ENCODE measurements at regions not wholly inside any gene's neighbourhood (a gene's known extent, or its start where the extent isn't known, plus 50 kb on each side); places are given as distances from the start of the nearest gene placed in this dataset.
"Not testable (repeated sequence)": the region's sequence is repeated elsewhere in the genome, so short reads cannot be mapped to it uniquely, and the experiment has no call there.

DNA sequence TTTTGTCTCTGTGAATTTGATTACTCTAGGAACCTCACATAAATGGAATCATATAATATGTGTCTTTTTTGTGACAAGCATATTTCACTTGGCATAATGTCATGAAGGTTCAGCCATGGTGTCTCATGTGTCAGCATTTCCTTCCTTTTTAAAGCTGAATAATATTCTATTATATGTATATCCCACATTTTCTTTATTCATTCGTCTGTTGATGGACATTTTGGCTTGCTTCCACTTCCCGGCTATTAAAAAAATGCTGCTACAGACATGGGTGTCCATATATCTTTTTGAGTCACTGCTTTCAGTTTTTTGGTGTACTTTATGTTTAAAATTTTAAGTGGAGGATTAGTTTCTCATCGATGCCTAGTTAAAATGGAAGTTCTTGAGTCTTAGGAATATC, 59.8 kb upstream of the C5orf63 start:
- ATAC-seq = no peak

DNA sequence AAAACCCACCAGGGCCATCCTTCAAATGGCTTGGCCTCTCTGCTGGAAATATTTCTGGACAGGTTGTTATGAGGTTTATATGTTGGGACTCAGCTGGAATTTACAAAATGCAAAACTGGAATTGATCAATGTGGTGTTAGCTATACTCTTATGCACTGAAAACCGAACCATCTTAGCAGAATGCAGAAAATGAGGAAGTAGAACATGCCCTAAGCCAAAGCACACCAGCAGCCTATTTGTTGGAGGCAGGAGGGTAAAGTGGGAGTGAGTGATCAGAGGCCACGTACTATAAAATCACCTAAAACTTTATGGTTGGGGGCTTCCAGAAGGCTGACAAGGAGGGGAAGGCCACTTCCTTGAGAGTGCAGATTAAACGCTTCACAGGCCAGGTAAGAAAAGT, 63.6 kb upstream of the C5orf63 start:
- no peak for ATAC-seq

DNA sequence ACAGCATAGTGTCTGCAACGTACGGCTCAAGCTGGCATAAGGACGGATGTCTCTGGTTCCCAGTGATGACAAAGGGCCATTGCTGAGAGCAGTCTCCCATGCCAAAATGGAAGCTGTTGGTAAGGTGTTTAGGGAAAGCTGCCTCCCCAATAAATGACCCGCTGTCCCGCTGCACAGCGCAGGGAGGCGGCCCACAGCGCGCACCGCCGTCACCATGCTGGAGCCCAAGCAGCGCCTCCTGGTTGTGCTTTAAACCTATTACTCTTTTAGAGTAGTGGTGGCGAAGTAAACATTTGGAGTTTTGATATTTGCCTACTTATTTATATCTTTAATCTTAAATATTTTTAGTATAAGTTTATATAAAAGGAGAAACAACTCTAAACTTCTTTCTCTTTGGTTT, 70.4 kb upstream of the C5orf63 start:
- no peak for ATAC-seq

DNA sequence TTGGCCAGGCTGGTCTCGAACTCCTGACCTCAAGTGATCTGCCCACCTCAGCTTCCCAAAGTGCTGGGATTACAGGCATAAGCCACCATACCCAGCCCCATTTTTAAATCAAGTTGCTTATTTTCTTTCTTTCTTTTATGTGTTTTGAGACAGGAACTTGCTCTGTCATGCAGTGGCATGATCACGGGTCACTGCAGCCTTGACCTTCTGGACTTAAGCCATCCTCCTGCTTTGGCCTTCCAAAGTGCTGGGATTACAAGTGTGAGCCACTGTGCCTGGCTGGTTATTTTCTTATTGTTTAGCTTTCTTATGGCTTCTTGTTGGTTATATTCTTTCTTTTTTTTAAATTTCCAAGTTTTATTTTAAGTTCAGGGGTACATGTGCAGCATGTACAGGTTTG, 79.7 kb upstream of the C5orf63 start:
- ATAC-seq = no peak

DNA sequence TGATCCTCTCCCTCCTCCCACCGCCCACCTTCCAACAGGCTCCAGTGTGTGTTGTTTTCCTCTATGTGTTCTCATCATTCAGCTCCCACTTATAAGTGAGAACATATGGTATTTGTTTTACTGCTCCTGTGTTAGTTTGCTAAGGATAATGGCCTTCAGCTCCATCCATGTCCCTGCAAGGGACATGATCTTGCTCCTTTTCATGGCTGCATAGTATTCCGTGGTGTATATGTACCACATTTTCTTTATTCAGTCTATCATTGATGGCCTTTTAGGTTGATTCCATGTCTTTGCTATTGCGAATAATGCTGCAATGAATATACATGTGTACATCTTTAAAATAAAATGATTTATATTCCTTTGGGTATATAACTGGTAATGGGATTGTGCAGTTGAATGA, 80.2 kb upstream of the C5orf63 start:
- no peak for ATAC-seq

DNA sequence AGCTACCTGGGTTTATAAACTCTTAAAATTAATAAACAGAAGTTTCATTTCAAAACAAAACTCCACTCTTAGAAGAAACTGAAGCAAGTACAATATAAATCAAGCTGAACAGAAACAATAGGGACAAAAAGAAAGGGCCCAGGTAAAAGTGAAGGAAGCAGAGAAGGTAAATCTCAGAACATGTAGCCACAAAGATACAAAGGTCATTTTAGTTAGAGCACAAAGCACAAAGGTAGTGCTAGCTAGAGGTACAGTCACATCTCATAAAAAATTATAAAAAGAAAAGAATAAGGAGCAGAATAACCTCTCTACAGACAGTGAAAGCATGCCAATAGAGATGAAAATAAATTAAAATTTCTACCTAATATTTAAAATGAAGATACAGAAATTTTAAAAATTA, 90.4 kb upstream of the C5orf63 start:
- ATAC-seq = no peak

DNA sequence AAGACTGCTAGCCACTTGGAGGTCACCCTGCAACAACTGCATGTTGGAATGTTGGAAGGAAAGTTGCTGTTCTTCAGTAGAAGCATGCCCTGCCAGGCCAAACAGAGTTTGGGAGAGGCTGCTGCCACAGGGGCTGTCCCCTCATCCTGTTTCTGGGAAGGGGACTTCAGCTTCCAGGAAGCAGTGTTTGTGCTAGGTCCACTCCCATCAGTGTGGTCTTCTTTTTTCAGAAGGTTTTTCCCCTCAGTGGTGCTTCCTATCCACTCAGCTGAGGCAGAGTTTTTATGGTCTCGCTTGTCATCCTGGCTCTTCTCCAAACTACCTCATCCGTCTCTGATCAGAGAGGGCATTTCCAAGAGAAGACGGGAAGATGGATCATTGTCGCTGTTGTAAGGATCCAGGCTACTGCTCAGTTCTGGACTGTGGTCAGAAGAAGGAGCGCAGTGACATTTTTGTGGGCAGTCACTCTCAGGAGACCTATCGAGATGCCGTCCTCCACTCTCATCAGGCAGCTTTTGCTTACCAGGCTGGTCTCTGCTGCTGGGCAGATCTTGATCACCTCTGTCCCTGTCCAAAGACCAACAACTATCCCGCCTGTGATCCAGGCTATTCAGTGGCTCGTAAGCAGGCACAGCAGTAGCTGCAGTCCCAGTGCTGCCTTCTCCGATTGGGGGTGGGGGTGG, 97.8 kb upstream of the C5orf63 start:
- ATAC-seq = no peak

DNA sequence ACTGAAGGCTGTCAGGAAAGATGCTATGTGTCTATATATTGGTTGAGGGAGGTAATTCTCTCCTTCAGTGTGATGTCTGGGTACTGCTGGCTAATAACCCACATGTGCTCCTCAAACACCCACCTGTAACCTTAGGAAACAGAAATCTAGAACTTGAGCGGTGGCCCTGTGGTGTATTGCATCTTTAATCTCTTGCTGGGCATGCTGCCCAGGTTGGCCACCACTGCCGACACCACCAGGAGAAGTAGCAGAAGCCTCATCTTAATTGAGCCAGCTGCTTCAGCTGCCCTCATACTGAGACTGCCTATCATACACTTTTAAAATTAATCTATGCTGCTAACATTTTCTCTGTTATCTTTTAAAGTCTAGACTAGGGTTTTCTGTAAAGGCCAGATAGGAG, 103.5 kb upstream of the C5orf63 start:
- ATAC-seq = no peak

DNA sequence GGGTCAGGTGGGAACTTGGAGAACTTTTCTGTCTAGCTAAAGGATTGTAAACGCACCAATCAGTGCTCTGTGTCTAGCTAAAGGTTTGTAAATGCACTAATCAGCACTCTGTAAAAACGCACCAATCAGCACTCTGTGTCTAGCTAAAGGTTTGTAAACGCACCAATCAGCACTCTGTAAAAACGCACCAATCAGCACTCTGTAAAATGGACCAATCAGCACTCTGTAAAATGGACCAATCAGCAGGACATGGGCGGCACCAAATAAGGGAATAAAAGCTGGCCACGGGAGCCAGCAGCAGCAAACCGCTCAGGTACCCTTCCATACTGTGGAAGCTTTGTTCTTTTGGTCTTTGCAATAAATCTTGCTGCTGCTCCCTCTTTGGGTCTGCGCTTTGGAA, 108.0 kb upstream of the MEGF10 start:
- not testable (repeated sequence) for ATAC-seq

DNA sequence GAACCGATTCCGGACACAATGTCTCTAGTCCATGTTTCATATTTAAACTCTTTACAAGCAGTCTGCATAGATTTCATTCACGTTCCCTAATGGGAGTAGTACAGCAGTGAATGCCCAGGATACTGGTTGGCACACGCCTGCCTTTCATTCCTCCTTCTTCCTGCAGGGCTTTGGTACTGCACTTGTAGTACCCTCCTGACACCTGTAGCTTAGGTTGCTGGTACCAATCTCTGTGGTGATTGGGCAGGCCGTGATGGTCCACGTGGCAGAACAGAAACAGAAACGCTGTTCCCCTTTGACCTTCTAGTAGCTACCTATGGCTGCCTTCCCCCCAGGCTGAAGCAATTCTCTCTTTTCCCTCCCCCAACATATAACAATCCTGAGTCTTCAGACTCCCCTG, 107.3 kb upstream of the MEGF10 start:
- ATAC-seq = no peak

DNA sequence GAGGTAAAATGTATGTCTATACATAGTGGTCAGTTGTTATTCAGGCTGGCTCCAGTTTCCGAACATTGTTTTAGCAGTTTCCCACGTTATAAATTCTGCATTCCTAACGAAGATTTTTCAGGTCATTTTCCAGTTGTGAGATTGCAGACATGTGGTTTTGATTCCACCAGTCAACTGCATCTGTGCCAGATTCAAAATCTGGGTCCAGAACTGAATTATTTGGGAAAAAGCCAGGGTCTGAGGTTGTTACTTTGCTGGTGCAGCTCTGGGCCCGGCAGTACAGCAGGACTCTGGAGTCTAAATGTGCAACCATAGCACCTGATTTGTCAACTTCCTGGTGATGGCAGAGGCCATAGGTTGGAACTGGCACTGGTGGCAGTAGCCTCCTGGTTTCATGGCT, 105.7 kb upstream of the MEGF10 start:
- no peak for ATAC-seq

DNA sequence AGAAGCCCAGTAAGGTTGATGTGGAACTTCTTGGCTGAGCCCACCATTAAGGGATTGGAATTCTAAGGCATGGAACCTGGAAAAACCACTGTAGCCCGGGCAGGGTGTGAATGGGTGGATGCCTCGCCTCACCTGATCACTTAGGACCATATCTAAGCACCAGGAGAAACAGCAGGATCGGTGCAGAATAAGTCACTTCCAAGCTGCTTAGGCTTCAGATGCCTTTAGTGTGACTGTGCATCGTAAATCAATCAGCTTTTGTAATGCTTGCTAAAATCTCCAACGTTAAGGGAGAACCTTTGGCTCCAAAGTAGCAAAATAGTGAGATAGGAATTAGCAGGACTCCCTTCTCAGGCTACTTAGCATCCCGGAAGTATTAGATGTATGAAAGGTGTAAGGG, 103.9 kb upstream of the MEGF10 start:
- no peak for ATAC-seq

DNA sequence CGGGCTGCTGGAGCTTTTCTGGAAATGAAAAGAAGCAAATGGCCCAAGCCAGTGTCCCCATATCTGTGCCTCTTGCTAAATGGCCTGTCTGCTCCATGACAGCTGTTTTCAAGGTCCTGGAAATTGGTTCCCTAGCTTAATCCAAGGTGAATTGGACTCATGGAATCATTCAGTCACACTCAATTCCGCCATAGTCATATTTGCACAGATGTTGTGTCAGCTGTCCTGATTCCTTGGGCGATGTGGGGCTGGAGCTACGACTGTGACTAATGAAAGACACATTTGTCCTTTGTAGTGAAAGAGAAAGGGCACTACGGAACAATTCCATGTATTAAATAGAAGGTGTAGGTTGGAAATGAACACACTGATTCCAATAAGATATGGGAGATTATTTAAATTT, 102.9 kb upstream of the MEGF10 start:
- ATAC-seq = no peak

DNA sequence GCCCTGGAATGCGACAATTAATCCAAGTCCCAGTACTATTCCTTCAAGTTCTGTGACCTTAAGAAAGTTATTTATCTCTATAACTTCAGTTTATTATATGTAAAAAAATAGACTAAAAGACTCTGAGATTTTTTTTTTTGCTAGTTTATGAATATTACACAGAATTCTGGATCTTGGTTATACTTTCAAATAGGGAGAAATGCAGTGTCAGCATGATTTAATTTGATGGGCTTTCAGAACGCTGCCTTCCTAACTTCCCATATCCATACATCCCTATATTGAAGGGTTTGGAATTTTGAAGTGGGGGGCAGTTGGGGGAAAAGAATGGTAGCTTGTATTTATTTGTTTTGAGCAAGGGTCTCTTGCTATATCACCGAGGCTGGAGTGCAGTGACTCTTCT, 98.4 kb upstream of the MEGF10 start:
- ATAC-seq = no peak

DNA sequence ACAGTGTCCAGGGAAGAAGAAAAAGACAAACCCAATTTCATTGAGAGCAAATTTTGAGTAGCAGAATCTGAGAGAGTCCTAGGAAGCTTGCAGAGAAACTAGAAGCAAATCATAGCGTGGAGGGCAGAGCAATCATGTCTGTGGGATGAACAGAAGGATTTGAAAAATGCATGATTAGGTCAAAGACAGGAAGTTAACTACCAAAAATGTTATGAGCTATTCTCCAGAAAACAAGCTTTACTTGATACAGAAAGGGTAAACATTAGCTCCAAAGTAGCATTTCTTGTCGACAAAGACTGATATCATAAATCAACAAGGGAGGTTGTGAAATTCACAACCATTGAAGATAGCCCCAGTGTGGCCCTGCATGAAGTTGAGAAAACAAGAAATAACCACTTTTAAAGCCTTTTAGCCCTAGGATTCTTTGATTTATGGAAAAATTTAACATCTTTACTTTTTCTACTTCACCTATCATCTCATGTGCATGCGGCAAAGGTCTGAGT, 97.7 kb upstream of the MEGF10 start:
- ATAC-seq = no peak

DNA sequence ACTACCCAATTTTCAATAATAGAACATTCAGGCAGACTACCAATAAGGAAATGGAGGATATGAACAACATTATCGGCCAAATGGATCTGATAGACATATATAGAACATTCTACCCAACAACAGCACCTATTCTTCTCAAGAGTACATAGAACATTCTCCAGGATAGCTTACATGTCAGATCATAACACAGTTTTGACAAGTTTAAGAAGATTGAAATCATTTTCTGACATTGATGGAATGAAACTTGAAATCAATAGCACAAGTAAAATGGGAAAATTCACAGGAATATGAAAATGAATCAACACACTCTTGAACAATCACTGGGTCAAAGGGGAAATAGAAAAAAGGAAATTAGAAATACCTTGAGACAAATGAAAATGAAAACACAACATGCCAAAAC, 94.6 kb upstream of the MEGF10 start:
- no peak for ATAC-seq

DNA sequence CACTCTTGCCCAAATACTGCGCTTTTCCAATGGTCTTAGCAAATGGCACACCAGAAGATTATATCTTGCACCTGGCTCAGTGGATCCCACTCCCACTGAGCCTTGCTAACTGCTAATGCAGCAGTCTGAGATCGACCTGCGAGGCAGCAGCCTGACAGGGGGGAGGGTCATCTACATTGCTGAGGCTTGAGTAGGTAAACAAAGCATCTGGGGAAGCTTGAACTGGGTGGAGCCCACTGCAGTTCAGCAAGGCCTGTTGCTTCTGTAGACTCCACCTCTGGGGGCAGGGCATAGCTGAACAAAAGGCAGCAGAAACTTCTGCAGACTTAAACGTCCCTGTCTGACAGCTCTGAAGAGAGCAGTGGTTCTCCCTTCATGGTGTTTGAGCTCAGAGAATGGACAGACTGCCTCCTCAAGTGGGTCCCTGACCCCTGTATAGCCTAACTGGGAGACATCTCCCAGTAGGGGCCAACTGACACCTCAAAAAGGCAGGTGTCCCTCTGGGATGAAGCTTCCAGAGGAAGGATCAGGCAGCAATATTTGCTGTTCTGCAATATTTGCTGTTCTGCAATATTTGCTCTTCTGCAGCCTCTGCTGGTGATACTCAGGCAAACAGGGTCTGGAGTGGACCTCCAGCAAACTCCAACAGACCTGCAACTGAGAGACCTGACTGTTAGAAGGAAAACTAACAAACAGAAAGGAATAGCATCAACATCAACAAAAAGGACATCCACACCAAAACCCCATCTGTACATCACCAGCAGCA, 93.0 kb upstream of the MEGF10 start:
- not testable (repeated sequence) for ATAC-seq

DNA sequence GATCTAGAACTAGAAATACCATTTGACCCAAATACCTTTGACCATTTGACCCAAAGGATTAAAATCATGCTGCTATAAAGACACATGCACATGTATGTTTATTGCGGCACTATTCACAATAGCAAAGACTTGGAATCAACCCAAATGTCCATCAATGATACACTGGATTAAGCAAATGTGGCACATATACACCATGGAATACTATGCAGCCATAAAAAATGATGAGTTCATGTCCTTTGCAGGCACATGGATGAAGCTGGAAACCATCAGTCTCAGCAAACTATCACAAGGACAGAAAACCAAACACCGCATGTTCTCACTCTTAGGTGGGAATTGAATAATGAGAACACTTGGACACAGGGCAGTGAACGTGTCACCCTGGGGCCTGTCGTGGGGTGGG, 87.9 kb upstream of the MEGF10 start:
- not testable (repeated sequence) for ATAC-seq

DNA sequence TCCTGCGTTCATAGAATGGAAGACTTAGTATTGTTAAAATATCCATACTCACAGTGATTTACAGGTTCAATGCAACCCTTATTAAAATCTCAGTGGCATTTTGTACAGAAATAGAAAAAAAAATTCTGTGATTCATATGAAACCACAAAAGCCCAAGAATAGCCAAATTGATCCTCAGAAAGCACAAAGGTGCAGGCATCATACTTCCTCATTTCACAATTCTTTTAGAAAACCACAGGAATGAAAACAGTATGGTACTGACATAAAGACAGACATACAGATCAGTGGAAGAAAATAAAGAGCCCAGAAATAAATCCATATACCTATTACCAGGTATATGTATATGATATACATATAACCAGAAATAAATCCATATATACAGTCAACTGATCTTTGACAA, 86.8 kb upstream of the MEGF10 start:
- peak; percentile 23 for ATAC-seq

DNA sequence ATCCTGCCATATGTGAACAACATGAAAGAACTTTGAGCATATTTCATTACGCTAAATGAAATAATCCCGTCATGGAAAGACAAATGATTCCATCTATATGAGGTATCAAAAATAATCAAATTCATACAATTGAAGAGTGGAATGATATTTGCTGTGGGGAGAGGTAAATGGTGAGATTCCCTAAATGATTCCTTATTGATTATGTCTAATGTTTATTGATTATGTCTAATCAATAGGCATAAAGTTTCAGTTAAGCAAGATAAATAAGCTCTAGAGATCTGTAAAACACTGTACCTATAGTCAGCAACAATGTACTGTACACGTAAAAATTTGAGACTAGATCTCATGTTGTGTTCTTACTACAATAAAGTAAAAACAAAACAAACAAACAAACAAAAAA, 85.4 kb upstream of the MEGF10 start:
- ATAC-seq = no peak

DNA sequence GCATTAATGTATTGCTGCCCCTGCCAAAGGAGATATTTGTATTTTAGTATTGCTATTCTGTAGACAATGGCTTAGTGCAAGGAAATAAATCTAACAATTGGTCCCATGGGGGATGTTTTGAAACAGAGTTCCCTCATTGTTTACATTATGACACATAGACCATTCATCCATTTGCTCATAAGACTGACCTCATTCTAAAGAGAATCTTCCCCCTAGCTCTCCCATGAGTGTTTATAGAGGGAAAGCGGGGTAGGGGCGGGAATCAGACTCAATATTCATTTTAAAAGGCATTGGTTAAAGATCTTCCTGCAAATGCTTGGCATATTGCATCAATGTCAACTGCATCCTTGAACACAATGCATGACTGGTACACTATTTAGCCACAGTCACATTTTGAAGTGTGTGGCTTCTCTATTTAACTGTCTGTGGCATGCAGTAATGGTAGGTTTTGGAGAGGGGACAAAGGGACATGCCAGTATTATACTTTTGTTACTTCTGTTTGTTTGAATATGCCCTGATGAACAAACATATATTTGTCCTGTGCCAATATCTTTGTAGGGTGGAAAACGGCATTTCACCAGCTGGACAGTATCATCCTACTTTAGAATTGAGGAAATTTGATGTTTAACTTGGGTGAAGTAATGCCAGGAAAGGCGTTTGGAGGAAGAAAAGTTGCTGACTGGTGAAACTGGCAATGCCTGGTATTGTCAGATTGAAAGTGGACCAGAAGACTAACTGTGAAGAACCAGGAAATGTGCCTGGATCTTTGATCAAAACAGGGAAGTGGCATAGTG, 84.1 kb upstream of the MEGF10 start:
- ATAC-seq = peak; percentile 75

DNA sequence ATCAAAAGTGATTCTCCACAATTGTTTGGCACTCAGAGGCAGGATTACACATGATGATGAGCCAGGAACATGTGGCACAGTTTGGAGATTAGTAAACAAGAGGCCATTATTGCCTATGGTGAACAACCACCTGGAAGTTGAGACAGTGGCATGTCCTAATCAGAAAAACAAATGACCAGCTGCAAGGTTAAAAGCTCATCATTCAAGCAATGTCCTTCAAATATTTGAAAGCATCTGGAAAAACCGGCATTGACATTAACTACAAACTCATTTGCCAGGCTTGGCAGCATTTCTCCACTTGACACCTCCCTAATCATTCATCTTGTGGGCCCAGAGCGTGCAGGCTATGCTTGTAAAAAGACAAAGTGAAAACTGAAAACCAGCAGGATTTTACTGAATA, 80.6 kb upstream of the MEGF10 start:
- no peak for ATAC-seq

DNA sequence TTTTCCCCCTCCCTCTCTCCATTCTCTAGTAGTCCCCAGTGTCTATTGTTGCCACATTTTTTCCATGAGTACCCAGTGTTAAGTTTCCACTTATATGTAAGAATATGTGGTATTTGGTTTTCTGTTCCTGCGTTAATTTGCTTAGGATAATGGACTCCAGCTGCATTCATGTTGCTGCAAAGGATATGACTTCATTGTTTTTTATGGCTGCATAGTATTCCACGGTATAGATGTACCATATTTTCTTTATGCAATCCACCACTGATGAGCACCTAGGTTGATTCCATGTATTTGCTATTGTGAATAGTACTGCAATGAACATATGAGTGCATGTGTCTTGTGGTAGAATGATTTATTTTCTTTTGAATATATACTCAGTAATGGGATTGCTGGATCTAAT, 77.4 kb upstream of the MEGF10 start:
- ATAC-seq = no peak

DNA sequence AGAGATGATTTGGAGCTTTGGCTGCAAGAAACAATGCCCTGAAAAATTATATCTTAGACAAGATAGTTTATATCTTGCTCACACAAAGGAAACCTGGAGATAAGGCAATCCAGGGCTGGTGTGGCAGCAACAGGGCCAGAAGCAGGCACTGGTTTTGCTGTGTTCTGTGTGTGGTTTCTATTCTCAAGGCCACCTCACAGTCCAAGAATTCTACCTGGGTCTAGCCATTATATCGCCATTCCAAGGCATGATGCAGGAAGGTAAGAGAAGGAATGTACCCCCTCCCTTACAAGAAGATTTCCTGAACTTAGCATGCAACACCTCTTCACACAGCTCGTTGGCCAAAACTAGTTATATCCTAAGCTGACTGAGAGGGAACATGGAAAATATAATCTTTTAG, 74.5 kb upstream of the MEGF10 start:
- no peak for ATAC-seq

Measured in esophagus mucosa (tissue), 1 donor.